Small intestine (tissue), 7 donors: ENCODE measurements at regions not wholly inside any gene's neighbourhood (a gene's known extent, or its start where the extent isn't known, plus 50 kb on each side); places are given as distances from the start of the nearest gene placed in this dataset.

ENCODE experiments used
- DNase-seq, 2 donors: peaks; one replicate each; pipeline versions ENCODE4 v3.0.0 to v3.0.0-alpha.2; 2013
- FAIRE-seq: peaks from 2 replicates; lab custom pipeline; 2012; peaks lifted over from hg19 to GRCh38; lab: Jason Lieb, UNC
- H3K27ac ChIP-seq, 3 donors: one replicate each; pipeline ENCODE4 v1.5.1; 2013; ENCODE audit warnings: low read length in 2 of 3, mild to moderate bottlenecking in 2 of 3, control low read depth in 1 of 3, inconsistent platforms in 1 of 3, low read depth in 1 of 3, moderate library complexity in 1 of 3
- H3K27me3 ChIP-seq, 3 donors: one replicate each; pipeline ENCODE4 v1.6.1; 2013; ENCODE audit warnings: low read length in 3 of 3, inconsistent platforms in 1 of 3; ENCODE audit not compliant: control insufficient read depth in 3 of 3, insufficient read depth in 3 of 3
- H3K36me3 ChIP-seq, 3 donors: one replicate each; pipeline ENCODE4 v1.6.1; 2013; ENCODE audit warnings: low read length in 3 of 3, inconsistent platforms in 1 of 3, low read depth in 1 of 3, mild to moderate bottlenecking in 1 of 3, moderate library complexity in 1 of 3; ENCODE audit not compliant: control insufficient read depth in 3 of 3, insufficient read depth in 2 of 3
- H3K4me1 ChIP-seq, 3 donors: one replicate each; pipeline ENCODE4 v1.6.1; 2013; ENCODE audit warnings: low read length in 2 of 3, inconsistent platforms in 1 of 3, low read depth in 1 of 3, mild to moderate bottlenecking in 1 of 3, moderate library complexity in 1 of 3; ENCODE audit not compliant: control insufficient read depth in 3 of 3, insufficient read depth in 2 of 3
- H3K4me3 ChIP-seq, 3 donors: one replicate each; pipeline ENCODE4 v1.5.1; 2013; ENCODE audit warnings: low read length in 3 of 3, control low read depth in 1 of 3, inconsistent platforms in 1 of 3, low read depth in 1 of 3, mild to moderate bottlenecking in 1 of 3, moderate library complexity in 1 of 3
- H3K9me3 ChIP-seq, 2 donors: one replicate each; pipeline ENCODE4 v1.6.1; 2013; ENCODE audit warnings: low read depth in 1 of 2, low read length in 1 of 2; ENCODE audit not compliant: control insufficient read depth in 2 of 2, insufficient read depth in 1 of 2
- WGBS, 3 donors: extraction: QIAGEN DNeasy Blood & Tissue Kit; methylation state at CpG; one replicate each; pipeline ENCODE4 v1.1.7; 2013; 5-methylcytosine and 5-hydroxymethylcytosine counted together
- donor health status: healthy with polysubstance abuse.
- donor health status: control.
- donor health status: control.
- donor health status: Bipolar disorder and iron deficiency.
- donor health status: healthy.

- H3K27me3 ChIP-seq, result no peaks in the 10 kb centered on the region
- 49 to 74% (median 60%) methylated on average over 4 of the region's 4 CpGs for WGBS, 3 donors
- H3K4me3 ChIP-seq, result no peak overlapping the region
- peaks cover 0 to 5% (median 0%) of the 10 kb centered on the region in 3 donors for H3K4me1 ChIP-seq
- H3K36me3 ChIP-seq, result no peaks in the 10 kb centered on the region
- no peak overlapping the region for H3K27ac ChIP-seq
- DNase-seq (no peak), FAIRE-seq (no peak)
- H3K9me3 ChIP-seq, result no peaks in the 10 kb centered on the region
These were observed 909.0 kb upstream of the PCDH10 start for GRCh38 chr4:132240081-132240480.

GRCh38 chr4:132245319-132245718 is 903.8 kb upstream of the PCDH10 start:
- Histone ChIP-seq H3K4me1 (peaks cover 0 to 2% (median 0%) of the 10 kb centered on the region in 3 donors), H3K36me3 (no peaks in the 10 kb centered on the region), H3K9me3 (no peaks in the 10 kb centered on the region), H3K4me3 (no peak overlapping the region), H3K27ac (no peak overlapping the region), H3K27me3 (no peaks in the 10 kb centered on the region)
- DNase-seq (peak; percentile 6 to 25), FAIRE-seq (no peak)
- 23 to 47% (median 35%) methylated on average over 3 of the region's 3 CpGs for WGBS, 3 donors

GRCh38 chr4:132264176-132264575 is 884.9 kb upstream of the PCDH10 start:
- no peaks in the 10 kb centered on the region for H3K4me1 ChIP-seq
- no peaks in the 10 kb centered on the region for H3K36me3 ChIP-seq
- H3K27ac ChIP-seq, result no peak overlapping the region
- no peak for FAIRE-seq
- H3K27me3 ChIP-seq, result no peaks in the 10 kb centered on the region
- no peaks in the 10 kb centered on the region for H3K9me3 ChIP-seq
- DNase-seq, result no peak
- H3K4me3 ChIP-seq, result no peak overlapping the region

- DNase-seq (no peak), FAIRE-seq (no peak)
- WGBS, 3 donors, result 58 to 81% (median 61%) methylated on average over 3 of the region's 3 CpGs
- Histone ChIP-seq H3K4me3 (no peak overlapping the region), H3K36me3 (no peaks in the 10 kb centered on the region), H3K27me3 (no peaks in the 10 kb centered on the region), H3K4me1 (no peaks in the 10 kb centered on the region), H3K9me3 (no peaks in the 10 kb centered on the region), H3K27ac (no peak overlapping the region)
These were observed 882.7 kb upstream of the PCDH10 start for GRCh38 chr4:132266374-132266773.

GRCh38 chr4:132267321-132267720 is 881.8 kb upstream of the PCDH10 start:
- FAIRE-seq (no peak), DNase-seq (no peak)
- Histone ChIP-seq H3K27ac (no peak overlapping the region), H3K4me3 (no peak overlapping the region), H3K27me3 (no peaks in the 10 kb centered on the region), H3K9me3 (no peaks in the 10 kb centered on the region), H3K4me1 (no peaks in the 10 kb centered on the region), H3K36me3 (no peaks in the 10 kb centered on the region)
- 74 to 97% (median 85%) methylated on average over 2 of the region's 2 CpGs for WGBS, 3 donors

- no peaks in the 10 kb centered on the region for H3K27me3 ChIP-seq
- no peak overlapping the region for H3K4me3 ChIP-seq
- no peaks in the 10 kb centered on the region for H3K4me1 ChIP-seq
- no peak overlapping the region for H3K27ac ChIP-seq
- H3K36me3 ChIP-seq, result no peaks in the 10 kb centered on the region
- 84 to 89% (median 88%) methylated on average over 5 of the region's 5 CpGs for WGBS, 3 donors
- FAIRE-seq (no peak), DNase-seq (no peak)
- no peaks in the 10 kb centered on the region for H3K9me3 ChIP-seq
These were observed 879.6 kb upstream of the PCDH10 start for GRCh38 chr4:132269303-132269990.

- Histone ChIP-seq H3K27ac (no peak overlapping the region), H3K4me1 (no peaks in the 10 kb centered on the region), H3K4me3 (no peak overlapping the region), H3K36me3 (no peaks in the 10 kb centered on the region), H3K27me3 (no peaks in the 10 kb centered on the region), H3K9me3 (peaks cover 0 to 3% of the 10 kb centered on the region in 2 donors)
- DNase-seq, result no peak
- WGBS, 3 donors, result 18 to 40% (median 35%) methylated on average over 1 of the region's 1 CpG
- FAIRE-seq, result no peak
These were observed 873.4 kb upstream of the PCDH10 start for GRCh38 chr4:132275583-132276121.

- H3K4me3 ChIP-seq, result no peak overlapping the region
- FAIRE-seq, result no peak
- H3K9me3 ChIP-seq, result peaks cover 0 to 3% of the 10 kb centered on the region in 2 donors
- 78 to 88% (median 82%) methylated on average over 4 of the region's 4 CpGs for WGBS, 3 donors
- no peak overlapping the region for H3K27ac ChIP-seq
- no peaks in the 10 kb centered on the region for H3K36me3 ChIP-seq
- DNase-seq, result no peak
- no peaks in the 10 kb centered on the region for H3K4me1 ChIP-seq
- H3K27me3 ChIP-seq, result no peaks in the 10 kb centered on the region
These were observed 872.9 kb upstream of the PCDH10 start for GRCh38 chr4:132276185-132276584.

GRCh38 chr4:132276989-132277388 is 872.1 kb upstream of the PCDH10 start:
- FAIRE-seq (no peak), DNase-seq (no peak)
- no peaks in the 10 kb centered on the region for H3K36me3 ChIP-seq
- no peaks in the 10 kb centered on the region for H3K4me1 ChIP-seq
- no peak overlapping the region for H3K4me3 ChIP-seq
- H3K27me3 ChIP-seq, result no peaks in the 10 kb centered on the region
- H3K27ac ChIP-seq, result no peak overlapping the region
- 76 to 87% (median 76%) methylated on average over 2 of the region's 2 CpGs for WGBS, 3 donors
- H3K9me3 ChIP-seq, result peaks cover 0 to 3% of the 10 kb centered on the region in 2 donors
